ENCODE measurements at regions not wholly inside any gene's neighbourhood (a gene's known extent, or its start where the extent isn't known, plus 50 kb on each side); places are given as distances from the start of the nearest gene placed in this dataset.

DNA sequence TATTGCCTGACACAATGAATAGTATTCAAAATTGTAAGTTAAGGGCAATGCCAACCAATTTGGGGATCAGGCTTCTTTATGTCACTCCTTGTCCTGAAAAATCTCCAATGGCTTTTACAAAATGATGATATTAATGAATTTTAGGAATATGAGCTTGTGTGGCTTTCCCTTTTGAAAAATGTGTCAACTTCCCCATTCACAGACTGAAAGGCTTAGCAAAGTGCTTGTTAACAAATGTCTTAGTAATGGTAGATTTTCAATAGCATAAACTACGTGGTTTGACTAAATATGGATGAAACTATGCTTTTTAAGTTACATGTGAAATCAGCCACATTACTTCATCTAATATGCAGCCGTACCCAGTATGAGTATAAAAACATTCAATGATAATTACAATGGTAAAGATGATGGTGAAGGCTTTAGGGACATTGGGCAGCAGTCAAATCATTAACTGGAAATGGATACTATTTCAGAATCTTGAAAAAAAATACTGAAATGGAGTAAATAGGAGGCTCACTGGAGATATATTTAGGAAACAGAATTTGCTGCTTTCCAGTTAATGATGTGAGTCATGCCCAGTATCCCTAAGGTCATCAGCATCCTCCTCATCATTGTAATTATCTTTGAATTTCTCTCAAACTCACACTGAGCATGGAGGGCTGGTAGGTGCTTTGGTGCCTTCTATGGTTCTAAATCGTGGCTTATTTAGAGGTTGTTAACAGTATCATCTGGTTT is 113.3 kb upstream of the ZNF608 start:
- TF ChIP-seq POLR2A (IDR thresholded peaks at IDR 0.05): no peak
- TF ChIP-seq, protein P1, sequence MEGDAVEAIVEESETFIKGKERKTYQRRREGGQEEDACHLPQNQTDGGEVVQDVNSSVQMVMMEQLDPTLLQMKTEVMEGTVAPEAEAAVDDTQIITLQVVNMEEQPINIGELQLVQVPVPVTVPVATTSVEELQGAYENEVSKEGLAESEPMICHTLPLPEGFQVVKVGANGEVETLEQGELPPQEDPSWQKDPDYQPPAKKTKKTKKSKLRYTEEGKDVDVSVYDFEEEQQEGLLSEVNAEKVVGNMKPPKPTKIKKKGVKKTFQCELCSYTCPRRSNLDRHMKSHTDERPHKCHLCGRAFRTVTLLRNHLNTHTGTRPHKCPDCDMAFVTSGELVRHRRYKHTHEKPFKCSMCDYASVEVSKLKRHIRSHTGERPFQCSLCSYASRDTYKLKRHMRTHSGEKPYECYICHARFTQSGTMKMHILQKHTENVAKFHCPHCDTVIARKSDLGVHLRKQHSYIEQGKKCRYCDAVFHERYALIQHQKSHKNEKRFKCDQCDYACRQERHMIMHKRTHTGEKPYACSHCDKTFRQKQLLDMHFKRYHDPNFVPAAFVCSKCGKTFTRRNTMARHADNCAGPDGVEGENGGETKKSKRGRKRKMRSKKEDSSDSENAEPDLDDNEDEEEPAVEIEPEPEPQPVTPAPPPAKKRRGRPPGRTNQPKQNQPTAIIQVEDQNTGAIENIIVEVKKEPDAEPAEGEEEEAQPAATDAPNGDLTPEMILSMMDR (IDR thresholded peaks at IDR 0.05): no peak
